CD4-positive, alpha-beta T cell treated with Interleukin-4 for 1 hour (primary cell): ENCODE measurements at regions not wholly inside any gene's neighbourhood (a gene's known extent, or its start where the extent isn't known, plus 50 kb on each side); places are given as distances from the start of the nearest gene placed in this dataset.
"Not testable (repeated sequence)": the region's sequence is repeated elsewhere in the genome, so short reads cannot be mapped to it uniquely, and the experiment has no call there.

ENCODE experiments used
- DNase-seq, 2 donors: peaks; one replicate each; pipeline ENCODE4 v3.0.0-alpha.2; 2020 to 2022

GRCh38 chr5:36739751-36740221, 133.4 kb downstream of the SLC1A3 start:
- peak; percentile 68 to 70 for DNase-seq

- no peak for DNase-seq
Observed at GRCh38 chr5:36740259-36740898, 134.0 kb downstream of the SLC1A3 start.

GRCh38 chr5:36741128-36741527, 134.7 kb downstream of the SLC1A3 start:
- no peak for DNase-seq

- no peak for DNase-seq
Observed at GRCh38 chr5:36743891-36744772, 132.4 kb upstream of the NIPBL start.

- peak; percentile 14 to 16 for DNase-seq
Observed at GRCh38 chr5:36744773-36745589, 131.6 kb upstream of the NIPBL start.

GRCh38 chr5:36747794-36748193, 128.8 kb upstream of the NIPBL start:
- not testable (repeated sequence) for DNase-seq

GRCh38 chr5:36751886-36752285, 124.7 kb upstream of the NIPBL start:
- no peak for DNase-seq

- DNase-seq = no peak
Observed at GRCh38 chr5:36755342-36755741, 121.2 kb upstream of the NIPBL start.

GRCh38 chr5:36755920-36756488, 120.6 kb upstream of the NIPBL start:
- DNase-seq = no peak

- no peak for DNase-seq
Observed at GRCh38 chr5:36756848-36757247, 119.7 kb upstream of the NIPBL start.

GRCh38 chr5:36759117-36759516, 117.5 kb upstream of the NIPBL start:
- no peak for DNase-seq

- no peak for DNase-seq
Observed at GRCh38 chr5:36763454-36763853, 113.1 kb upstream of the NIPBL start.

GRCh38 chr5:36765876-36766275, 110.7 kb upstream of the NIPBL start:
- DNase-seq = no peak

- no peak for DNase-seq
Observed at GRCh38 chr5:36766981-36767380, 109.6 kb upstream of the NIPBL start.

- DNase-seq = no peak
Observed at GRCh38 chr5:36768450-36768849, 108.1 kb upstream of the NIPBL start.

- DNase-seq = no peak
Observed at GRCh38 chr5:36769129-36769770, 107.3 kb upstream of the NIPBL start.

- DNase-seq = no peak
Observed at GRCh38 chr5:36770125-36770524, 106.4 kb upstream of the NIPBL start.

GRCh38 chr5:36772276-36773140, 104.1 kb upstream of the NIPBL start:
- no peak for DNase-seq

GRCh38 chr5:36777105-36777757, 99.3 kb upstream of the NIPBL start:
- DNase-seq = no peak

- DNase-seq = no peak
Observed at GRCh38 chr5:36778336-36778735, 98.2 kb upstream of the NIPBL start.

GRCh38 chr5:36782612-36783011, 94.0 kb upstream of the NIPBL start:
- DNase-seq = not testable (repeated sequence)
